HG03066 (cell line): ENCODE measurements at regions not wholly inside any gene's neighbourhood (a gene's known extent, or its start where the extent isn't known, plus 50 kb on each side); places are given as distances from the start of the nearest gene placed in this dataset.
A peak's percentile ranks its signal among the peaks of the same experiment; 100 is the strongest.
"Not testable (repeated sequence)": the region's sequence is repeated elsewhere in the genome, so short reads cannot be mapped to it uniquely, and the experiment has no call there.

Source experiments
- ATAC-seq: cut with Tn5 transposase; IDR thresholded peaks from one replicate; pipeline ENCODE4 v1.9.1; 2021; ENCODE audit warnings: low read depth; ENCODE audit not compliant: unreplicated experiment

DNA sequence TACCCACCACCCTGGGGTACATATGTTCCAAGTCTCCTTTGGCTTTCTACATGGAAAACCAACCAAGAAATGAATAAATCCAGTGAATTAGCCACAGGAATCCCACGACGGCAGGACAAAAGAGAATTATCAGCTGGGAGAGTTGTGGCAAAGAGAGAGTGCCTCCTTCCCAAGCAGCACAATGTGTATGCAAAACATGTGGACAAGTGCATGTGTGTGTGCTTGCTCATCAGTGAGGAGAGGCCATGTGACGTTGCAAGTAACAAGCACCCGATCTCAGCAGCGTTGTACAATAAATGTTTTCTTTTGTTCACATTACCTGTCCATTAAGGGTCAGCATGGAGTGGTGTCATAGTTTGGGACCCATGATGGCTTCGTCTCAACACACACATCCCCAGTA lies 50.0 kb upstream of the EMX2 start:
- no peak for ATAC-seq

DNA sequence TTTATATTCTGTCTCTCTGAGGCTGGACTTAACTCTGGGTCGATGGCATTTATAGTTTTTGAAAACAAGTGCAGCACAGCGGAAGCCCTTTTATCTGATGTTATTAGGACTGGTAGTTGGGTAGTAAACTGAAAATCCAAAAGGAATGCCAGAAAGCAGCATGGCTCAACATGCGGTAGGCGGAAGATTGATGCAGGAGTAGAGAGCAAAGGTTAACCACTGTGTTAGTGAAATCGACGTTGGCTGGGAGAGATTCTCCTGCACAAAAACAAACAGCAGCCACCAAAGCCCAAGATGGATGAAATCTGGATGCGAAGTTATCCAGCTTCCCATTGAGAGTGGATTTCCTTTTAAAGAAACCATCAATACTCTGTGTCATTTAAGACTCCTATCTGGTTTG lies 54.5 kb upstream of the EMX2 start:
- no peak for ATAC-seq

DNA sequence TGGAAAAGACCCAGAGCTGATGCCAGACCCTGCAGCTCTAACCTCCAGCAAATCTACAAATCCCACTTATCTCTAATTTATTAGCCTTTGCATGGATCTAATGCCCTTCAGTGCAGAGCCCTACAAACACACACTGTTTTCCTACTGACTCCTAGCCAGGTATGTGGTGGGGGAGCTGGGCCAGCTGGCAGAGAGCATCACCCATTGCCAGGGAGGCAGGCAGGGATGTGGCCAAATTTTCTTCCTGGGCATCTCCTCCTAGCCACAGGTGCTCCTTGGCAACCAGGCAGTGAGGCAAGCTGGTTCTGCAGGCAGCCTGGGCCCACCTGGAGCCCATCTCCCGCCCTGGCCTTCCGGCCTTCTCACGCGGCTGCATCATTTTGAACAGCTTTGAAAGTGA lies 55.9 kb upstream of the EMX2 start:
- ATAC-seq, result no peak

DNA sequence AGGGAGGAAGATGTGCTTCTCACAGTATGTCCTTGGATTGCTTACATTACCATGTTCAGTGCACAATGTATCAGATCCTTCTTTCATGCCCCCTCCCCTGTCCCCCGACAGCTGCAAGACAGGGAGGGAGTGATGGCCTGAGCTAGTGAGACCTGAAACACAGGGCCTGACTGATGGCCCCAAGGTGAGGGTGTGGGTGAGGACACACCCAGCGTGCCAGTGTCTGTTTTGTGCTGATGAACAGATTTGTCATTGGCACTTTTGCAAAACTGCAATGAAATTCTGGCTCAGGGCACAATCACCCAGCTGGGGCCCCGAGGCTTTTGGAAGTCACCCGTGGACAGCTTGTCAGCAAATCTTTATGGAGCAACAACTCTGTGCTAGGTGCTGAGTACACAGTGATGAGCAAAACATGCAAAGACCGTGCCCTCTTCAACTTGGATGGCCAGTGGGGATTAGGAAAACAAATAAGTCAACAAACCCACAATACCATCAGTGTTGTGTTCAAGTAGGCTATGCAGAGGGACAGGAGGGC lies 59.4 kb upstream of the EMX2 start:
- no peak for ATAC-seq

DNA sequence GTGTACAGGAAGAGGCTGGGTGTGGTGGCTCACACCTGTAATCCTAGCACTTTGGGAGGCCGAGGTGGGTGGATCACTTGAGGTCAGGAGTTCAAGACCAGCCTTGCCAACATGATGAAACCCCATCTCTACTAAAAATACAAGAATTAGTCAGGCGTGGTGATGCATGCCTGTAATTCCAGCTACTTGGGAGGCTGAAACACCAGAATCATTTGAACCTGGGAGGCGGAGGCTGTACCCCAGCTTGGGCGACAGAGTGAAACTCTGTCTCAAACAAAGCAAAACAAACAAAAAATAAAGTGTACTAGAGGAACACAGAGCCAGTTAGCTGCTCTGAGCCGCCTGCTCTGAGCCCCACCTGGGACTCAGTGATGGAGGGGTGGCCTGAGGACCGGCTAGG lies 61.5 kb upstream of the EMX2 start:
- not testable (repeated sequence) for ATAC-seq

DNA sequence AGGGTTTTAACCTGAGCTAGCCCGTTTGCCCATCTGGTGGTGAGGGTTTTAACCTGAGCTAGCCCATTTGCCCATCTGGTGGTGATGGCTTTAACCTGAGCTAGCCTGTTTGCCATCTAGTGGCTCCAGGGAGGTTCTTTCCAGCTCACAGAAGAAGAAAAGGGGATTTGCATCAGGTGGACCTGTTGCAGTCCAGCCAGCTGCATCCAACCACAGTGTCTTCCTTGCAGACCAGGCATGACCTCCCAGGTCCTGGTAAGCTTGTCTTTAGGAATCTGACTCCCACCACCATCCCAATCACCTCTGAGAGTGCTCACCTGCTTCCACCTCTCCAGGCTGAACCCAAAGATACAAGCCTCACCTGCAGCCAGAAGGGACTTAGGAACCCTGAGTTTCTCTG lies 62.4 kb upstream of the EMX2 start:
- ATAC-seq, result no peak

DNA sequence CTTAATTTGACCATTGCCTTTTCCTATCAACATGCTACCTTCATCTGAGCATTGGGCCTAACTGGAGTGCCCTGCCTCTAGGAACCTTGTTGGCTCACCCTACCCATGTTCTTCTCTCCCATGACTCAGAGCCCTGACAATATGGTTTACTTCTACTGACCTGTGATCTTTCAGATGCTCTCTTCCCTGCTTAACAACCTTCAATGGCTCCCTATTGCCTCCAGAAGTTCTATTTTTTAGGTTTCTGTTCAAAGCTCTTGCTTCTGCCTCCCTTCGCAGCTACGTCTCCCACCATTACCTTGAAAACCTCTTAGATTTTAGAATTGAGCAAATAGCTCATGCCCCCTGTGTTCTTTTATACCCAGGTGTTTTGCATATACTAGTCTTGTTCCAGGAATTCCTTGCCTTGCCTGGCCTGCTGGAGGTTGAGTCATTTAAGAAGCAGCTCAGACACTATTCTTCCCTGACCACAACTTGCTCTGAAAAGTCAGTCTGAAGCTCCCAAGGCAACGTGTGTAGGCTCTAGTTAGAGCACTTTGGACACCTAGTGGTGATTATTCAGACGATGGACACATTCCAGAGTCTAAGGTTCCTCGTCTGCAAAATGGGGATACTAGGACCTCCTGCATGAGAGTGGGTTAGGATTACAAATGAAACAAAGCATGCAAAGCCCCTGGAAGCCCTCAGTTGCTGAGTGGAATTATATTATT lies 64.4 kb upstream of the EMX2 start:
- ATAC-seq, result no peak

DNA sequence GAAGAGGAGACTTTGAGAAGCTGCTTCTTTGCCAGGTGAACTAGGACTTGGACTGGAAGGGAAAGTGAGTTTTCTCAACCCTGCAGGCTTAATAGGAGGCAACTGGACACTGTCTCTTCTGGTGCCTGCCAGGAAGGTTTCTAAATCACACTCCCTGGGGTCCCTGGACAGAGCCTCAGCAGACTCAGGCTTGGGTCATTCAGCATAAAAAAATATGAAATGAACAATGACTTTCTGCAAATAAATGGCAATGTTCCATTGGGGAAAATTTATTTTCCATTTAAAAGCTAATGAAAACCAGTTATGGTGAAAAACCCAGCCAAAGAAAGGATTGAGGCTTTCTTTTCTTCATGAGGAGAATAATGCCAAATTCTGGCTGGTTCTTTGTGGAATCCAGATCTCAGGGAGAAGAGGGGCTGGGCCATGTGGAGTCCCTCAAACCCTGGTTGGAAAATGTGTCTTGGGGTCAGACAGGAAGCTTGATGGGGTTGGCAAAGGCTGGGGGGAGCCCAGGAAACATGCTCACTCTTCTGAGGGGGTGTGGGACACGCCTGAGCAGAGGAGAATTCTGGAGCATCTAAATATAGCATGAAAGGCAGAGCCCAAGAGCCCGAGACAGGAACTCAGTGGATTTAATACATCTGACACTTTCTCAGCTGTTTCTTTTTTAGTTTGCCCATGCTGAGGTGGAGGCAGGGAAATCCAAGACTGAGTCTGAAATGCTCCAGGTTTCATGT lies 65.2 kb upstream of the EMX2 start:
- ATAC-seq, result no peak

DNA sequence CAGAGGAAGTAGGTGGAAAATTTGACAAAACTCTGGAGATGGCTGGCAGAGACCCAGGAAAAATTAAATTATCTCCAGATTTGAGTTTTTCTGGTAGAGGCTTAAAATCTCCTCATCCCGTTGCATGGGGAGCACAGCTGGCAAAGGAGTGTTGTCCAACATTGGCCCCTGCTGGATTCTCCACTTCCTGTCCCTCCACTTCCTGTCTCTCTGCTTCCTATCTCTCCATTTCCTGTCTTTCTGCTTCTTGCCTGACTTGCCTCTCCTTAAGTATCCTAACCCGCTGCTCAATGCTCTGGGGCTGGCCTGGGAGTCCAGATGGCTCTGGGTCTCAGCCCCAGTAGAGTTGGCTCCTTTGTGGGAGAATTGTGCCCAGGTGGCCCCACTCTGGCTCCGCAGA lies 65.8 kb upstream of the EMX2 start:
- no peak for ATAC-seq

DNA sequence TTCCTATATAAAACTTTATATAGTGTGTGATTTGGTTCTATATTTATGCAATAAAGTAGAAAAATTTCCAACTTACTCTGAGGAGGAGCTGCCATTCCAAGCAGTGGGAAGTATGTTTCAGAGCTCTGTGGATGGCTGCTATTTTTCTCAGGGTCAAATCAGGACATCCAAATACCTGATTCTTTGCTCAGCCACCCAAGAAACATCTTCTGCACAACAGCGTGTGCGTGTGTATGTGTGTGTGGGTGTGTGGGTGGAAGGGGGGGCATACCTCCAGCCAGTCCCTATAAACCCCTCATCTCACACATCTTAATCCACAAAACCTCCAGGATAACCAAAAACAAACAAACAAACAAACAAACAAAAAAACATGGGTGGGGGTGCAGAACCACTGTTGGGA lies 66.3 kb upstream of the EMX2 start:
- ATAC-seq, result no peak

DNA sequence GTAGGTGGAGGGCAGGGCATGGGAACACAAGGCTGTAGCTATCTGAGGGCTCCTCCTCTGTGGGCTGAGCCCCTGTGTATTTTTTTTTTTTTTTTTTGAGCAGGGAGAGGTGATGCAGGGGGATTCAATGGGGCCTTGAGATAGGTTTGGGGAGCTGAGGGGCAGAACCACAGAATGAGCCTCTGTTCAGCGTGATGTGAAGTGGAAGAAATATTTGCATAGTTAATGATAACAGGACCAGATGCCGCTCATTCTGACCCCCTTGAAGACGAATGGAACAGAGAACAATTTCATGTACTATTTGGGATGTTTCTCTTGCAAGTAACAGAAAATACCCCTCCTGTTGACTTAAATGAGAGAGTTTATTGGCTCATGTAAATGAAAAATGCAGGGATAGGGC lies 69.7 kb upstream of the EMX2 start:
- ATAC-seq, result peak; percentile 69

DNA sequence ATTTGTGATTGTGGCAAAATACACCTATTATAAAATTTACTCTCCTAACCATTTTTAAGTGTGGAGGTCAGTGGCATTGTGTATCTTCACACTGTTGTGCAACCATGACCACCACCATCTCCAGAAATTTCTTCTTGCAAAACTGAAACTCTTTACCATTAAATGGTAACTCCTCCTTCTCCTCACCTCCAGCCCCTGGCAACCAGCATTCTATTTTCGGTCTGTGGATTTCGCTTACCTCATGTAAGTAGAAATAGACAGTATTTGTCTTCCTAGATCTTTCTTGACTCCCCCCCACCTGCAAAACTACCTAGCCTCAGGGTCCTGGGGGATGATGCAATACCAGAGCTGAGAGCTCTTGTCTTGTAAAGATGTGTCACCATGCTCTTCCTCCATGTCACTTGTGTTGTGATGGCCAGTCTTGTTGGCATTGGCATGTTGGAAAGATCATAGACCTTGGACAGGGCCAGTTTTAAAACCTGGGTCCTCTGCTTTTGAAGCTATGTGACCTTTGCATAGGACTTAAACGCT lies 71.1 kb upstream of the EMX2 start:
- no peak for ATAC-seq

DNA sequence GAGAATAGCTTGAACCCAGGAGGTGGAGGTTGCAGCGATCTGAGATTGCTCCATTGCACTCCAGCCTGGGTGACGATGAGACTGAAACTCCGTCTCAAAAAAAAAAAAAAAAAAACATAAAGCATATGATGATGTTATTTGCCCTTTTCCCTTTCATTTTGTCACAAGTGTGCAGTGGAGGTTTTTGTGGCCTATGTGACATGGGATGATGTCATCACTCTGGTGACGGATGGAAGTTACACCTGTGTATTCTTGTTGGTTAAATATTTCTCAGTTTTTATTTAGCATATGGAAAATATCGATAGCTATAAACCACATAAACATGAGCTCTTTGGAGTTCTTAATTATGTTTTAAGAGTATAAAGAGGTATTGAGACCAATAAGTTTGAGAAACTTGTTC lies 71.8 kb upstream of the EMX2 start:
- ATAC-seq, result no peak

DNA sequence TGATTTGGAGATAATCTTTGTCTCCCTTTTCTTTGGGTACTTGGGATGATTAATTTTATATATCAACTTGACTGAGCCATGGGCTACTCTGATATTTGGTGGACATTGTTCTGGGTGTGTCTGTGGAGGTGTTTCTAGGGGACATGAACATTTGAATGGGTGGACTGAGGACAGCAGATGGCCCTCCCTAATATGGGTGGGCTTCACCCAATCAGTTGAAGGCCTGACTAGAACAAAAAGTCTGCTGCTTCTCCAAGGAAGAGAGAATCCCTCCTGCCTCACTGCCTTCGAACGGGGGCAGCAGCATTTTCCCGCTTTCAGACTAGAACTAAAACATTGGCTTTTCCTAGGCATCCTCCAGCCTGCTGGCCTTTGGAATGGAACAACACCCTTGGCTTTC lies 73.9 kb upstream of the EMX2 start:
- no peak for ATAC-seq

DNA sequence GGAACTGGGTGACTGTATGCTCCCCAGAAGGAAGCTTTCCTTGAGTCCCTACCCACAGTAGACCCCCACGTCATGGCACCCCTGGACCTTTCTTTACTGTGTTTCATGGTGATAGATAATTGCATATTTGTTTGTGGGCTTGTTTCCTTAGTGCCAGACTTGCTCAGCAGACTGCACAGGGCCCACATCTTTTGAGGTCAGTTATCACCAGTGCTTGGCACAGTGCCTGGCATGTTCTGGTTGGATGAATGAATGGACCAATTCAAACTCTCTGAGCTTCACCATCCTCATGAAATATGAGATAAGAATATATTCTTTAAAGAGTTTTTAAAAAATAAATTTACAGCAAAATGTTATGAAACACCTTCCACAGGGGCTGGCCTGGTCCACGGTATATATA lies 78.4 kb upstream of the EMX2 start:
- no peak for ATAC-seq

DNA sequence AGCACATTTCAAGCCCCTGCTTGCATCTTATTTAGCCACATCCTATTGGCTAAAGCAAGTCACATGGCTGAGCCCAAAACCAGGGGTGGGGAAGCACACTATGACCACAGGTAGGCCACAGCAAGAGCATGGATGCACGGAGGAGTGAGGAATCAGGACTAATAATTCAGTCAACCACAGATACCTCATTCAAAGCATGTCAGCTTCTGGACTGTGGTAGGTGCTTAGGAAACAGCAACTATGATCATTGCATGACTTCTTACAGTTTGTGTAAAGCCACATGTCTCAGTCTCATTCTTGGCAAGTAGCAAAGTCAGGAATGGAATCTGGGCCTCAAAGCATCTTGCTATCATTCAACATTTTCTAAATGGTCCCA lies 79.0 kb upstream of the EMX2 start:
- ATAC-seq, result no peak

DNA sequence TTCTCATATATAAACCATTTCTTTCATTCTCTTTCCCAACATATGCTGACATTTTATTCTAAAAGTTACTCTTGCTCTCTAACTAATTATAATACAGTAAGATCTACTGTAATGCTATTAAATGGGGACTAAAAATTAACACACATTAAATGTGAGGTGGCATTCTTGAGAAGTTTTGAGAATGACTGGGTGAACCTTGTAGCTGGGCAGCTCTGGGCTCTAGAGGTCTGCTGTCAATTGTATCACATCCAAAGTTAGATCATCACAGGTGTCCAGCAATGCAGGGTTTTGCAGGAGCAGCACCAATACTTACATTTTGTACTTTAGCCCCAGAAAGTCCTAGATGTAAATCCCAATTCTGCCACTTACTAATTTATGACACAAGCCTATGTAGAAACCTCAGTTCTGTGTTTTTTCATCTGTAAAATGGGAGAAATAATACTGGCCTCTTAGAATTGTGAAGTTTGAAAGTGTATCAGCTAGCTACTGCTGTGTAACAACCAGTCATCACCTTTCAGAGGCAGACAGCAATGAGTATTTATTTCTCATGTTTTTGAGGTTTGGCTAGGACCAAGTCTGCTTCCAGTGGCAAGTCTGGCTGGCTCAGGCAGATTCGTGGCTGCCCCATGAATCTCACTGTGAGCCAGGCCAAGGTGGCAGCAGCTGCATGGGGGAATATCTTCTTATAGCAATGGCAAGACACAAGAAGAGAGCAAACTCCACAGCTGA lies 79.6 kb upstream of the EMX2 start:
- no peak for ATAC-seq

DNA sequence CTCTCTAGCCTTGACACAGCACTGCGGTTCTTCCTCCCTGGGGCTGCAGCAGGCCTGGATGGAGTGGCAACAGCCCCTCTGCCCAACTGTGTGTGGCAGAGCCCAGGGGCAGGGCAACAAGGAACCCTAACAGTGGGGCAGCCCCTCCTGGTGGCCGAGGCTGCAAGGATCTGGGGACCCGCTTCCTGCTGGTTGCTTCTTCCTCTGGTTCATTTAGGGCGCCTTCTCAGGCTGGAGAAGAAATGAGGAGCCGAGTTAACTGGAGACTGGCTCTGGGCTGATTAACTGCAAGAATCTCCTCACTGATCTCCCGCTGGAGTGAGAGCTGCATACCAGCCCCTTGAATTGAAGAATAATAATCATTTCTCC lies 80.1 kb upstream of the EMX2 start:
- no peak for ATAC-seq

DNA sequence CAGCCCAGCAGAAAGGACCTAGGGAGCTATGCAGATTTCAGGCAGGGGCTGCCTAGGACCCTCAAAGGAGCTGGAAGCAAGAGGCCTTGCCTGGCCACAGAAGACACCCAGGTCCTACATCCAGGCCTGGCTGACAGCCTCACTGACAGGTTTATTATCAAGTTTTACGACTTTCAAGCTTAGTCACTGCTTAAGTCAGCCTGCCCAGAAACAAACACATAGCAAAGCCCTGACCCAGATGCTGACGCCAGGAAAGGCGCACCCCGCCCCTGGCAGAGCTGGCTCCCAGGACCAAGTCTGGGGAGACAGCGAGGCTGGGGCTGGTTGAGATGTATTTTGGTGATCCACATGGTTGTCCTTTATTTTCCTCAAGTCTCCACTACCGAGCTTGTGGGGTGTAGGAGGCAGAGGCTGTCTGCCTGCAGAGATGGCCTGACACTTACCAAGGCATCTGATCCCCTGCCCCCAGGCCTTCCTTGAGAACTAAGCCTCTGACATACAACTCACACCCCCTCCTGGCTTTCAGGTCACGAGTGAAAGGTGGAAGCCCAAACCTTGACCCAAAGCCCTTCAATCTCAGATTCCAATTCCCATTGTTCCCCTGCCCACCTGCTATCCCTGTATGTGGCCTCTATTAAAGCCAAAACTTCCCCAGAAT lies 80.7 kb upstream of the EMX2 start:
- ATAC-seq, result no peak

DNA sequence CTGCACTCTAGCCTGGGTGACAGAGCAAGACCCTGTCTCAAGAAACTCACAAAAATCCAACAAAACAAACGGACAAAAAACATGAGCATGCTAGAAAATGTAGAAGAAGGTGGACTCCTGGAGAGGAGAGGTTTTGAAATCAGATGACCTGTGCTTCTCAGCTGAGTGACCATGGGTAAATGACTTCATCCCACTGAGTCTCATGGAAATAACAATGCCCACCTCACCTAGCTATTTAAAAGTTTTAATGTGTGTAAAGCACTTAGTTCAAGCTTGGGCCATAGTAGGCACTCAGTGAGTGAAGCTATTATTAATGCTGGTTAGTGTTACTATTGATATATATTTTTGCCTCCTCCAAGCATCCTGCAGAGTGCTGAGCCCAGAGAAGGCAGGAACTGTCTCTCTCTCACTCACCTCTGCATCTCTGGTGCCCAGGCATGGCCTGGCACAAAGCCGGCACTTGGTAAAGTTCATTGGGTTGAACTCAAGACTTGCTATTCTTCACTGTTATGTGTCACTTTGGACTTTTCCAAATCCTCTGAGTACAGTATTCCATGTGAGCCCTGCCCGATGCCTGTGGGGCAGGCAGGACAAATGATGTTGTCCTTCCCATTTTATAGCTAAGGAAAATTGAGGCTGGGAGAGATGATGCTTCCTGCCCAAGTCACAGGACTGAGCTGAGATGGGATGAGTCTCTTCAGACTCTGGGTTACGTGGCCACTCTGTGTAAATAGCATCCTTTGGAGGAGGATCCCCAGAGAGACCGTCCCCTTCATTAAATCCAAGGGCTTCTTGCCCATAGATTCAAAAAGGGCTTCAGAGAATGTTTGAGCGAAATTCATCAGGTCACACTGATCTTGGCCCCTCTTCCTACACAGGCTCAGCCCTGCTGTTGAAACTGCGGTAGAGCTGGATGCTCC lies 81.4 kb upstream of the EMX2 start:
- no peak for ATAC-seq
